ENCODE measurements at regions not wholly inside any gene's neighbourhood (a gene's known extent, or its start where the extent isn't known, plus 50 kb on each side); places are given as distances from the start of the nearest gene placed in this dataset.
"Not testable (repeated sequence)": the region's sequence is repeated elsewhere in the genome, so short reads cannot be mapped to it uniquely, and the experiment has no call there.

DNA sequence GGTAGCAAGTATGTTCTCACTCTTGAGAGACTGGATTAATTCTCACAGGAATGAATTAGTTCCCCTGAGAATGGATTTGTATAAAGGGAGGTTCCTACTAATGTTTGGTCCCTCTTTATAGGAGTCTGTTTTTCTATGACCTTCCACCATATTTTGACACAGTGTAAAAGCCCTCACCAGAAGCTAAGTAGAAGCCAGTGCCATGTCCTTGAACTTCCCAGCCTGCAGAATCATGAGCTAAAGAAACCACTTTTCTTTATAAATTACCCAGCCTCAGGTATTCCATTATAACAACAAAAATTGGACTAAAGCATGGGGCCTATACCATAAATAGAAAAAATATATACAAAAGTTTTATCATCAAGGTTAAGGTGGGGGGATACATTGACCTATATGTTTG is 227.9 kb upstream of the DTNA start:
- DNase-seq: no peak

DNA sequence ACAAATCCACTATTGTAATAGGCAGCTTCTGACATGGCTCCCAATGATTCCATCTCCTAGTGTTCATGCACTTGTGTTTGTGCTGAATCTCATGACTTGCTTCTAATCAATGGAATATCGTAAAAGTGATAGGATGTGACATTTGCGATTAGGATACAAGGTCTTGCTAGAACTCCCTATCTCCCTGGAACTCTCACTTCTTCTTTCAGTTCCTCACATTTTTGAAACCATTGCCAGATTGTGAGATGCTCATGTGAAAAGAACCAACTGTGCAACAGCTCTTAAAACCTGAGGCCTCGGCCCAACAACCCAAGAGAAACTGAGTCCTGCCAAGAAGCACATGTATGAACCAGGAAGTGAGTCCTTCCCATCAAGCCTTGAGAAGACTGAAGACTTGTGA is 226.9 kb upstream of the DTNA start:
- no peak for DNase-seq

DNA sequence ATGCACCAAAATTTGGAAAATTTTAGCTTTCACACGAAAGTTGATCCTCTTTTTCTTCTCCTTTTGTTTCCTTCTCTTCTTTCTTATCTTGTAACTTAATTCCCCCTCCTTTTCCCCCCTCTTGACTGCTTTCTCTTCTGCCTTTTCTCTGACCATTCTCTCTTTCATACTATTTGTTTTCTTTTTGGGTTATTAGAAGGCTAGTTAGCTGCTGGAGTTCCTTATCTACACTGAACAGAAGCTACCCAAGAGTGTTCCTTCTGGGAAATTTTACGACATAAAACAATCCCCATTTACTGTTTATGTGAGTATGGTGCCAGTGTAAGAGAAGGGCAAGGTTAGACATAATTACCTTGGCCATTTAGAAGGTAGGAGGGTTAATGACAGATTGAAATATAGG is 218.4 kb upstream of the DTNA start:
- DNase-seq: no peak

DNA sequence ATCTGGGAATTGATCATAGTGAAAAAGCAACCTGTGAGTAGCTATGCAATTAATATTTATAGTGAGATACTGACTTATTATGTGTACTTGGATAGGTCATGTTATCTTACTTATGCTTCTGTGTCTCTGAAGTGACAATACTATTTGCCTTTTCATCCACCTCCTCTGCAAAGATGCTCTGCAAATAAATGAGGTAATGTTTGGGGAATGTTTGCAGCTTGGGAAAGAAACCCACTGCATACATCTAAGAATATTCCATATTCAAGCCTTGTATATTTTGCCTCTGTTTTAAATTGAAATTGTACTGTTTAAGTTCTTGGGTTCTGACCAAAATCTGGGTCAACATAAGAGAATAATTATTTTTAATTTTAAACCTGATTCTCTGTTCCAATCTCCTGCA is 217.4 kb upstream of the DTNA start:
- peak; percentile 2 for DNase-seq

DNA sequence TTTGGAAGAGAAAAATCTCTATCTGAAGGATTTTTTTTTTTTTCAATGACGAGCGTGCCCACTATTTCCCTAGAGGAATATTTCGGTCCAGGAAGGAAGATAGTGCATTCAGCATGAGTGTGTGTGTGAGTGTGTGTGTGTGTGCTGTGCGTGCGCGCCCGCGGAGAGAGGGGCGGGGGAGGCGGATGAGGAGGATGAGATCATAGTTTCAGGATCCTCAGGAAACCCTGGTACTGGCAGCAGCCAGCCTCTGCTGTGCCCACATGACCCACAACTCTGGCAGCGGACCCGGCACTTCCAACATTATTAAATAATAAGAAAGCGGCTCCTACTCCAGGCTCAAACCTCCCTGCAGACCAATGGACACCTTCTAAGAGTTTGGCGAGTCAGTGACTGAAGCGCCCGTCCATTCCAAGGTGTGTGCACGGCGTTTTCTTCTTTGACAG is 217.0 kb upstream of the DTNA start:
- DNase-seq: peak; percentile 60

DNA sequence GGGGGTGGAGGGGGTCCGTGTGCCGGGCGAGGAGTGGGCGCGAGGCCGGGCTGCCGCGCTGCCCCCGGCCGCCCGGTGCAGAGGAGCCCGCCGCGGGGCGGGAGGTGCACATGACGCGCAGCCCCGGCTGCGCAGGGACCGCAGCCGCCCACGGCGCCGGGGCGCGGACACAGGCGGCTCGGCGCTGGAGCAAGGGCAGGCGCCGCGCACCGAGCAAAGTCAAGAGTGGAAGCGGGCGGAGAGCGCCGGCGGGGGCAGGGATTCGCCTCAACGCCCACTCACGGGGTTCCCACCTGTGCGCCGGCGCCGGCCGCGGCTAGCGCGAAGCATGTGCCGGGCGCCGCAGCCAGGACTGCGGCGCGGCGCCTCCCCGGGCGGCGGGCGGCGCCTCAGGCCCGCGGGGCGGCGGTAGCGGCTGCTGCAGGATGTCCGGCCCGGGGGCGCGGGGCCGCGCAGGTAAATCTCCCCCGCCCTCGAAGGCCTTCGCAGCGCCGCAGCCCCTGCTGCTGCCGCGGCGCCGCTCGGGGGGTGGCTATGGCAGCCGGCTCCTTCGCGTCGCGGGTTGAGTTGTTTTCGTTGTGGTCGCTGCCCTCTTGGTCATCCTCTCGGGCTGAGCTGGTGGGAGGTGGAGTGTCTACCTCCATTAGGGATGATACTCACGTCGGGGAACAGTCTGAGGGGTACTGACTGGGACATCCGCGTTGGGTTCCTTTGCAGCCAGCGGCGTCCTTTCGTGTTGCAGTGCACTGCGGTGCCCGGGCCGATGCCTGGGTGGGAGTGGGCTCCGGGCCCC is 216.3 kb upstream of the DTNA start:
- DNase-seq: peak; percentile 3

DNA sequence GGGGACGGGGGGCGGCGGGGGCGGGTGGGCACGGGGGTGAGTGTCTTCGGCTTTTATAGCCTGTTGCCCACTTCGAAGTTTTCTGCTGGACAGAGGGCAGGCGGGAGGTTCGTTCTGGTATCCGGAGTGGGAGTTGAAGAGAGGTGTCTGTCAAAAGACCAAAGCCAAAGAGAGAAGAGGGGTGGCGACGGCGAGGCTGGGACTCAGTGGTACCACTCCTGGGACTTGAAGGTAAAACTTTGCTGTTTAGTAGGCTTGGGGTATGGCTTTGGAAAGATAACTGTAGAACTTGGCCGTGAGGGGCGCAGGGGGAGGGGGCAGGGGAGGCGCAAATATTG is 215.8 kb upstream of the DTNA start:
- DNase-seq: no peak

DNA sequence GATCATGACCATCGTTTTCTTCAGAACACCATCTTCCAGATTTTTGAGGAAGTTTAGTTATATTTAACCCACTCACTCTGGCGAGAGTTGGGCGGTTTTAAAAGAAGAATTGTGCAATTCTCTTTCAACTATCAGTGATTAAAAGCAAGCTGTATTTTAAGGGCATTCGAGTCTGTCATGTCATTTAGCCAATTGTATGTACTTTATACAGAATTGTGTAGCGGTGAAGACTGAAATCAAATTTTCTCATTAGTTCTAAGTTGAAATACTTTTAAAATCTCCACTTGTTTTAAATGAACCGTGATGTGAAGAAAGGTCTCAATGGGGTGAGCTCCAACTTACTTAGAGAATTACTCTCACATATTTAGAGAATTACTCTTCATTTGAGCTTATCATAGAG is 214.6 kb upstream of the DTNA start:
- DNase-seq: no peak

DNA sequence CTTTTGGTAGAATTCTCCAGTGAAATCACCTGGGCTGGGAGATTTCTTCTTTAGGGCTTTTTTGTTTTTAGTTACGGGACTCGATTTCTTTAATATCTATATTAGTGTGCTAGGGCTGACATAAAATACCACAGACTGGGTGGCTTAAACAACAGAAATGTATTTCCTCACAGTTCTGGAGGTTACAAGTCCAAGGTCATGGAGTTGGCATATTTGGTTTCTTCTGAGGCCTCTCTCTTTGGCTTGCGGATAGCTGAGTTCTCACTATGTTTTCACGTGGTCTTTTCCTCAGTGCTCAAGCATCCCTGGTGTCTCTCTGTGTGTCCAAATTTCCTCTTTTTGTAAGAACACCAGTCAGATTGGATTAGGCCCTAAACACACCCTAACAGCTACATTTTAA is 208.5 kb upstream of the DTNA start:
- DNase-seq: no peak

DNA sequence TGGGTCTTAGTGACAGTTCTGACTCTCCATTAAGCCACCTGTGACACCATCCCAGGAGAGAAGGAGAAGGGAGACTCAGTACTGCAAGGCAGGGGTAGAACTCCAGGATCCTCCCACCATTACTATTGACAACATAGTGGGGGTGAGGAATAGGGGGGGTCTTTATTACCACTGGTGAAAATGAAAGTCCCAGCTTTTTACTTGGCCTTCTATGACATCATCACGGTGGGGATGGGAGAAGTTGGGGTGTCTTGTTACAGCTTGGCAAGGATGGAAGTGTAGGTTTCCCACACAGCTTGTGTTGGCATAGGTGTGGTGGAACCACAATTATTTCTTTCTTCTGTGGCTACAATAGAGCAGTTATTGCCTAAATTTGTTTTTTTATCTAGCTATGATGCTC is 203.9 kb upstream of the DTNA start:
- no peak for DNase-seq

DNA sequence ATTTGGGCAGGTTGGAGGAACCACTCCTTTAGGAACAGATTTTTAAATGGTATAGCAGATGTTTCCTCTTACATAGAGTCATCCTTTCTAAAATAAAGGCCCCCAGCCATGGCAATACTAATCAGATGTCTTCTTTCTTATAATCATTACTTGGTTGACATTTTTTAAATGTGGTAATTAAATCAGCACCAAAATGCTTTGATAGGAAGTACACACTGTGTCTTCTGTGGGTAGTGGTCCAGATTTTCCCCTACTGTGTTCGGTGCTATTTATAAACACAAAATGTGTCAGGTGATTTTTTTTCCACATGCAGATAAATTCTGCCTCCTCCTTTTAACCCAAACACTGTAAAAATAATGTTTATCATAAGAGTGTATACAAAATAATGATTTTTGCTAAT is 200.9 kb upstream of the DTNA start:
- no peak for DNase-seq

DNA sequence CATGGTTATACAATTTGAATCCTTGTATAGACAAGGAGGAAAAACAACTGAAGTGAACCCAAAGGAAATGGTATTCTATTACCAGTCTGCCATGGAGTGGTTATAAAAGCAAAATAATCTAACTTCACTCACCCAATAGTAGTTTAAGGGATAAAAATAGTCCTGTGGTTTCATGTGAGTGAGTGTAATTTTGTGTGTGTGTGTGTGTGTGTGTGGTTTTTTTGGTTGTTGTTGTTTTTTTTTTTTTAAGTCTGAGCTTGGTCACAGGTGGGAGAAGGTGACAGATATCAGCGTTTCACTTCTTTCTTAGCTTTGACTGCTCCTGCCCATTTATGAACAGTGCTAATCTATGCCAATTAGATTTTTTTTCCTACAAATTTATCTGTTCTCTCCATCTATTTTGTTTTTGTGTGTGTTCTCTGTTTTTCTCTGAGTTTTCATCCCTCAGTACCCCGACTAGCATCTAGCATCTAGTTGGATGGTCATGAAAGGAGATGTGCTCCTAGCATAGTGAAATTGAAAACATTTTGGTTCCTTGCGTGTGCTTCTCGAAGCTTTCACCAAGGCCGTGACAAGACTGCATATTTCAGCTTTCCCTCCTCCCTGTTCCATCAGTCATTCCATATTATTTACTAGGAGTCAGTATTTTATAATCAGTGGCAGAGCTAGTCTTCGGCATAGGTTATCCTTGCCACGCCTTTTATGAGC is 200.1 kb upstream of the DTNA start:
- no peak for DNase-seq

DNA sequence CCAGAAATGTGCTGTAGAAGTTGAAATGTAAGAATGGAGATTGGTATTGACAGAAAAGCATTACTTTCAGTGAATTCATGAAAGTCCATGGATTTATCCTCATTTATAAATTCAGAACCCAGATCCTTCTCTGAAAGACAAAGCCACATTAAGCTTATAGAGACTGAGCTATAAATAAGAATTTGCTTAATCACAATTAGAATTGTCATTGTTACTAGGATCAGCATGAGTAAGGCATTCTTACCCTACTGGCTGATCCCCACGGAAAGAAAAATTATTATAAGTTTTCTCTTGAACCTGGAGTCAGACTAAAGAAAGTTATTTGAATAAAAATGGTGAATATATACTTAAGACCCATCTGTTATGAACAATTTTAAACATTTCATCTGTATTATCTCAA is 199.2 kb upstream of the DTNA start:
- no peak for DNase-seq

DNA sequence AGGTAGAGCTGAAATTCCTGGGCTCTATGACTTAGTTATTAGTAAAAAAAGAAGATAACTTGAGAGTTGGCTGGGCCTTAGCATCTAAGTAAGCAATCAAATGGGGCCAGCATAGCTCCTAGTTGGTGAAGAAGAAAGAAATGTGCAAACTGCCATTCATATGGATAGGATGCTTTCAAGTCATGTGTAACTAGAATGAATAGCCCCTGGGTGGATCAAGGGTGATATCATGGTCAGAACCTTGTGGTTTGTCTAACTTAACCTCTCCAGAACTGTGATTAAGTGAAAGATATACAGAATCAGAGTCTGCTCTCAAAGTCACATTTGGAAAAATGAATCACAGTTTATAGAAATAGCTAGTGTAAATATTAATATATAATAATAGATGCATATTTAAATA is 198.7 kb upstream of the DTNA start:
- DNase-seq: no peak

DNA sequence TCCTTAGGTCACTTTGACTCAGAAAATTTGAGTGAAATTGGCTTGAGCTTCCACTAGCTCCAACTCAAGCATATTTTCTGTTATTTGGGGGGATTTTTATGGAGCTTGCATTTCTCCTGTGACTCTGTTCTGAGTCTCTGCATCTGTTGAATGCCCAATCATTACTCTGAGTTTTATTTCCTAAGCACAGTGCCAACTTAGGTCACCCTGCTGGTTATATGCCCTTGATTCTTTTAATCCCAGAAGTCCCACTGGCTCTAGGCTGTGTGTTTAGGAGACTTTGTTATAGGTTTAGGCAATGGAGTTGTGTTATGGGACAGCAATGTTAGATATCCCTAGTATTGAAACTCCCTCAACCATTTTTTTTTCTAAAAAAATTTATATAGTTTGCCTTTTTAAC is 198.2 kb upstream of the DTNA start:
- DNase-seq: no peak

DNA sequence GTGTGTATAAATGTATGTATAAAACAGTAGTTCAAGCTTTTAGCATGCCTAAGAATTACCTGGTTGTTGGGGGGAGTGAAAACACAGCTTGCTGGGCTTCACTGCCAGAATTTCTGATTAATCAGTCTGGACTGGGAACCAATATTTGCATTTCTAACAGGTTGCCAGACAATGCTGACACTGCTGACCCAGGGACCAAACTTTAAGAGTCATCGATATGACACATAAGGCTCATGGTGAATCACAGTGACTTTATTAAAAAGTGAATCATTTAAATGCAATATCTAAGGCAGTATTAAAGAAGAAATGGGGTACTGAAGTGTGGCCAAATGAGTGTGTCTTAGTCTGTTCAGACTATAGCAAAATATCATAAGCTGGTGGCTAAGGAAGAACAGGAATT is 195.9 kb upstream of the DTNA start:
- DNase-seq: no peak

DNA sequence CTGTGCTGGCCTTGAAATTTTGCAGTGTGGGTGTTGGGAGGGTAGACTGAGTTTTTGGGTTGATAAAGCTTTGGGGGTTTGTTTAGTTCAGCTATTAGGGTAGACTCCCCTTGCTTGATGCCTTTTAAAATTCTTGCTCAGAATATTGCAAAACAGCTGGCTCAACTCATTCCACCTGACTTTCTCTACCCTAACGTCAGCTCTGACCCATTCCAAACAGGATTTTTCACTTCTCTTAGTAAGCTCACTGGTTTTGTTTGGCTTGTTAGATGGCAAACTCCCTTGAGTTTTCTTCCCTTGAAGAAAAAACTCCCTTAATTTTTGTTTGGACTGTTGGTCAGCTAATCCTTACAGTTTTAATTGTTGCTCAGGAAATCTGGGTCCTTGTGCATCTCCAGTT is 195.1 kb upstream of the DTNA start:
- no peak for DNase-seq

DNA sequence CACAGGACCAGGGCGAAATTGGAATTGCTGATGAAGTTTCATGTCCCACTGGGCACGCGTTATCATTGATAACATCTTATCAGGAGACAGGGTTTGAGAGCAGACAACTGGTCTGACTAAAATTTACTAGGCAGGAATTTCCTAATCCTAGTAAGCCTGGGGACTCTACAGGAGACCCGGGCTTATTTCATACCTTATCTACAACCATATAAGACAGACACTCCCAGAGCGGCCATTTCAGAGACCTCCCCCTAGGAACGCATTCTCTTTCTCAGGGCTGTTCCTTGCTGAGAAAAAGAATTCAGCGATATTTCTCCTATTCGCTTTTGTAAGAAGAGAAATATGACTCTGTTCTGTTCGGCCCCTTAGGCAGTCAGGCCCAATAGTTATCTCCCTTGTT is 193.7 kb upstream of the DTNA start:
- DNase-seq: not testable (repeated sequence)

DNA sequence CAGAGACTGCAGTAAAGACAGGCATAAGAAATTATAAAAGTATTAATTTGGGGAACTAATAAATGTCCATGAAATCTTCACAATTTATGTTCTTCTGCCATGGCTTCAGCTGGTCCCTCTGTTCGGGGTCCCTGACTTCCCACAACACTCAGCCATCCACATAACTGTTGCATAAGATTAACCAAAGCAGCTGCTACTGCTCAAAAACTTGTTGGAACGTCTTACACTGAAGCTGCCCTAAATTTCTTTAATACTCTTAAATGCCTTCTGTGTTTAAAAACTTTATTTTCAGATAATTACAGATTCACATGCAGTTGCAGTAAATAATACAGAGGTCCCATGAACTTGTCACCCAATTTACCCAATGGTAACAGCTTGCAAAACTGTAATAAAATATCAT is 193.1 kb upstream of the DTNA start:
- not testable (repeated sequence) for DNase-seq

DNA sequence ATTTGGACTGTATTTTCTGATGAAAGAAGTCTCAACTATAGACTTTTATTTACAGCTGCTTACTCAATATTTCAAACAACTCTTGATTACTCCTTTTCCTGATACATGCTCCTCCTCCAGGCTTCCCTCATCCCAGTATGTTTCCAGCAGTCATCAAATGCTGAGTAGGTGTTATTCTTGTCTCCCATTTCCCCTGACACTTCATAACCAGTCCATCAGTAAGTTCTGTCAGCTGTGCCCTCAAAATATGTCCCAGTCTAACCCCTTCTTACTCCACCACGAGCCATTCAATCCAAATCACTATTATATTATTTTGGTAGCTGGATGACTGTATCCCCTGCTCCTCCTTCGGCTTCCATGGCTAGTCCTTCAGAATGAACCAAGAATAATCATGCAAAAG is 189.1 kb upstream of the DTNA start:
- DNase-seq: no peak

DNA sequence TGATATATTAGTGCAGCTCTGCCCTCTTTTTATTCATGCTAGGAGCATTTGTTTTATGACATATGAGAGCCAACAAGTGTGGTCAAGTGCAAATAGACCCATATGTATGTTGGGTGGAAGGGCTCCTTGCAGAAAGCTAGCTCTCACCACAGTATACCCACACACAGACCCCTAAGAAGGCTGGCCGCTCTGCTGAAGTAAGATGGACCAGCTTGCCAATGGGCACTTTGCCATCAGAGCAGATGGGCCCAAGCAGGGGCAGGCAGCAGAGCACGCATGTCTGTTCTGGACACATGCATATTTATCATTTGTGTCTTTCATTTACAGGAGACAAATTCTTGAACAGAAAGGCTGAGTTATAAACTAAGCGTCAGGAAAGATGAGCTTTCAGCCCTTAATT is 187.5 kb upstream of the DTNA start:
- DNase-seq: no peak

DNA sequence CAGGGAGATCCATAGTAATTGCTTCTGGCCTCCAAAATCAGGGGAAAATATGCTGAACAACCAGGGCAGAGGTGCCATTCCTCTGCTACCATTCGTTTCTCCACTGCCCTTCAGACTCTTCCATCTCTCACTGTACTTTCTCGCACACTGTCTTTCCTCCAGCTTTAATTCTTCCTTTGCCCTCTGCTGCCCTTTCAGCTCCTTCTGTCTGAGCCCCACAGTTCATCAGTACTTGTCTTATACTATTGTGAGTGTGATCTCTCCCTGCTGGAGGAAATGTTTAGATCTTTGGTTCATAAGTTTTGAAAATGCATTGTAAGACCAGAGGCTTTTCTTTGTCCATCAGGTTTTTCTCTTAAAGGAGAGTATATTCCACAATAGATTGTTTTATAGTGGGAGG is 184.9 kb upstream of the DTNA start:
- no peak for DNase-seq

DNA sequence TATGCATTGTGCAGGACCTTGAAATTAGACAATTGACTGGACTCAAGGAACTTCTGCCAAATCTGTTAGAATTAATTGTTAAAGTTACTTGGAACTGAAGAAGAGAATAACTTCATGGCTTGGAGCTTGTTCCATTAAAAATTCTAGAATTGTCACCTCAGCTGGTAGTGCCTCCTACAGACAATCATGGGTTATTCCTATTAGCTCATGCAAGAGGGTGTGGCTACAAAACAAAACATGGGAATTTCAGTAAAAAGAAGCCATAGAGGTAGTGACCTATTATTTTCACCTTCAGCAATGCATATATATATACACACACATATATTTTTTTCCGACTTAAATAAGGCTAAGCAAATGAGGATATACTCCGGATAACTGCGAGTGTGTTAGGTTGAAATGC is 181.9 kb upstream of the DTNA start:
- DNase-seq: no peak

DNA sequence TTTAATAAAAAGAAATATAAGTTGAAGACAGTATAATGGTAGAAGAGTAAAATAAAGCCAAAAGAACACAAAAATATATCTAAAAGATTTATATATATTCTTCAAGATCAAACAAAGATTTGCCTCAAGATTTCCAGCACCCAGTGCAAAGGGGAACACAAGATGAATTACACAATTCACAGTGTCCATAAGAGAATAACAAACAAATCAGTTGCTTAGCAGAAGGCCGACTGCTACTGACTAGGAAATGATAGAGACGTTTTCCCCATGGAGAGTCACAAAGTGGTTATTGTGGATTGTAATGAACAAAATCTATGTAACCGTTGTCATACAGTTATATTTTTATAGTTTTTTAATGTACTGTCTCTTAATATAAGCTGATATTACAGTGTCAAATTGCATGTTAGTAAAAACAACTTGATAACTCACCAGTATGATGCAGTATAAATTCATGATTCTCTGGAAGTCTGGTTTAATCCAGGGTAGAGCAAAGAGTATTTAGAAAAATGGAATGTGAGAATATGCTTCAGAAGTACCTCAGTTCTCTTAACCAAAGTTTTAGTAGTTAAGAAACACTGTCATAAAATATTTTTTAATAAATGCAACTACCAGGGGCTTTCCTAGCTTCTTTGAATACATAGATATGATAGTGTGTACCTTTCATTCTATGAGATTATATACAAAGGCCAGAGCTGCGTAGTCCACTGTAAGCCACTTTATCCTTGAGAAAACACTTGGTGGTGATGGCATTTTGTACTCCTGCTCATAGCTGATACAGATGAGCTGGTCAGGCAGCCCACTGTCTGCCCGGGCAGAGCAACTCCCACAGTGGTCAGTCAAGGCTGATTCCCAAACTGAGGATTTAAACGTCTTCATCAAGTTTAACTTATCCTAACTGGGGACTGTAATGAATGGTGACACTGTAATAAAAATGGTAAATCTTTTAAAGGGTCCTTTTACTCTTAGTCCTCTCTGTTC is 180.5 kb upstream of the DTNA start:
- no peak for DNase-seq

Measured in EL (cell line).